HepG2 (cell line): ENCODE measurements at regions not wholly inside any gene's neighbourhood (a gene's known extent, or its start where the extent isn't known, plus 50 kb on each side); places are given as distances from the start of the nearest gene placed in this dataset.
A peak's percentile ranks its signal among the peaks of the same experiment; 100 is the strongest.

Experiments
- DR1 ChIP-seq: sonication (generic); formaldehyde crosslinking; IDR thresholded peaks from 2 replicates; pipeline ENCODE4 v1.8.0; 2021; ENCODE audit warnings: mild to moderate bottlenecking, missing genetic modification reagents, inconsistent platforms
- ELF1 ChIP-seq: sonication (generic); formaldehyde crosslinking; IDR thresholded peaks from 2 replicates; pipeline ENCODE4 v1.4.0; 2020; ENCODE audit warnings: missing genetic modification reagents
- HNRNPUL1 ChIP-seq: fragments of 200-400 bp; formaldehyde crosslinking; IDR thresholded peaks from 2 replicates; pipeline ENCODE4 v1.6.1; 2017; ENCODE audit warnings: low read depth, mild to moderate bottlenecking, low read length, moderate library complexity
- HOXA9 ChIP-seq: sonication (generic); formaldehyde crosslinking; IDR thresholded peaks from 2 replicates; pipeline ENCODE4 v1.8.1; 2022; ENCODE audit warnings: missing genetic modification reagents, mild to moderate bottlenecking, moderate library complexity, borderline replicate concordance
- KAT7 ChIP-seq: IDR thresholded peaks from 2 replicates; pipeline ENCODE4 v1.6.1; 2018; ENCODE audit warnings: borderline replicate concordance, missing compliant biosample characterization
- NR2F2 ChIP-seq: IDR thresholded peaks from 2 replicates; pipeline ENCODE4 v1.6.1; 2012; ENCODE audit warnings: low read depth, inconsistent platforms, borderline replicate concordance
- PCBP1 ChIP-seq: fragments of 200-400 bp; formaldehyde crosslinking; IDR thresholded peaks from 2 replicates; pipeline ENCODE4 v1.6.1; 2017; ENCODE audit warnings: mild to moderate bottlenecking, low read depth, low read length, borderline replicate concordance
- SMAD9 ChIP-seq: sonication (generic); formaldehyde crosslinking; IDR thresholded peaks from 2 replicates; pipeline ENCODE4 v1.5.1; 2020; ENCODE audit warnings: mild to moderate bottlenecking, missing genetic modification reagents
- SPEN ChIP-seq: sonication (generic); formaldehyde crosslinking; IDR thresholded peaks from 2 replicates; pipeline ENCODE4 v1.5.1; 2020; ENCODE audit warnings: low read depth, mild to moderate bottlenecking, missing genetic modification reagents
- SRSF9 ChIP-seq: fragments of 200-400 bp; formaldehyde crosslinking; IDR thresholded peaks from 2 replicates; pipeline ENCODE4 v1.6.1; 2018; ENCODE audit warnings: borderline replicate concordance, mild to moderate bottlenecking, low read depth, low read length; ENCODE audit not compliant: insufficient read depth, poor library complexity, severe bottlenecking
- ZMAT3 ChIP-seq: sonication (generic); formaldehyde crosslinking; conservative IDR thresholded peaks from 2 replicates; pipeline ENCODE4 v1.7.0; 2021; ENCODE audit warnings: missing genetic modification reagents
- ZNF234 ChIP-seq: sonication (generic); formaldehyde crosslinking; conservative IDR thresholded peaks from 2 replicates; pipeline ENCODE4 v1.5.1; 2020; ENCODE audit warnings: mild to moderate bottlenecking, missing genetic modification reagents
- ZNF256 ChIP-seq: sonication (generic); formaldehyde crosslinking; conservative IDR thresholded peaks from 2 replicates; pipeline ENCODE4 v1.4.0; 2020; ENCODE audit warnings: missing genetic modification reagents
- ZNF3 ChIP-seq: IDR thresholded peaks from 2 replicates; pipeline ENCODE4 v1.7.0; 2017; ENCODE audit warnings: inconsistent platforms
- ZNF713 ChIP-seq: sonication (generic); formaldehyde crosslinking; IDR thresholded peaks from 2 replicates; pipeline ENCODE4 v1.4.0; 2020; ENCODE audit warnings: mild to moderate bottlenecking, missing genetic modification reagents
- ZNF775 ChIP-seq: sonication (generic); formaldehyde crosslinking; IDR thresholded peaks from 2 replicates; pipeline ENCODE4 v1.4.0; 2020; ENCODE audit warnings: missing genetic modification reagents, mild to moderate bottlenecking, moderate library complexity, borderline replicate concordance
- ZNF788 ChIP-seq: sonication (generic); formaldehyde crosslinking; IDR thresholded peaks from 2 replicates; pipeline ENCODE4 v1.5.0; 2020; ENCODE audit warnings: mild to moderate bottlenecking, missing genetic modification reagents, borderline replicate concordance
- TF ChIP-seq, protein P1 (sequence below): sonication (generic); formaldehyde crosslinking; IDR thresholded peaks from 2 replicates; pipeline ENCODE4 v1.5.0; 2020; ENCODE audit warnings: missing genetic modification reagents
- TF ChIP-seq, protein P2 (sequence below): IDR thresholded peaks from 2 replicates; pipeline ENCODE4 v1.6.1; 2016; ENCODE audit warnings: low read depth, borderline replicate concordance
- TF ChIP-seq, protein P3 (sequence below): sonication (generic); formaldehyde crosslinking; IDR thresholded peaks from 2 replicates; pipeline ENCODE4 v1.8.1; 2022; ENCODE audit warnings: mild to moderate bottlenecking, missing genetic modification reagents
- TF ChIP-seq, protein P4 (sequence below): sonication (generic); formaldehyde crosslinking; IDR thresholded peaks from 2 replicates; pipeline ENCODE4 v1.4.0; 2020; ENCODE audit warnings: mild to moderate bottlenecking, missing genetic modification reagents
- TF ChIP-seq, protein P5 (sequence below): sonication (generic); formaldehyde crosslinking; IDR thresholded peaks from 2 replicates; pipeline ENCODE4 v1.5.0; 2020; ENCODE audit warnings: missing genetic modification reagents
- TF ChIP-seq, protein P6 (sequence below): sonication (generic); formaldehyde crosslinking; IDR thresholded peaks from 2 replicates; pipeline ENCODE4 v1.4.0; 2020; ENCODE audit warnings: mild to moderate bottlenecking, missing genetic modification reagents
- TF ChIP-seq, protein P7 (sequence below): sonication (generic); formaldehyde crosslinking; IDR thresholded peaks from 2 replicates; pipeline ENCODE4 v1.4.0; 2020; ENCODE audit warnings: low read depth, mild to moderate bottlenecking, missing genetic modification reagents

DNA sequence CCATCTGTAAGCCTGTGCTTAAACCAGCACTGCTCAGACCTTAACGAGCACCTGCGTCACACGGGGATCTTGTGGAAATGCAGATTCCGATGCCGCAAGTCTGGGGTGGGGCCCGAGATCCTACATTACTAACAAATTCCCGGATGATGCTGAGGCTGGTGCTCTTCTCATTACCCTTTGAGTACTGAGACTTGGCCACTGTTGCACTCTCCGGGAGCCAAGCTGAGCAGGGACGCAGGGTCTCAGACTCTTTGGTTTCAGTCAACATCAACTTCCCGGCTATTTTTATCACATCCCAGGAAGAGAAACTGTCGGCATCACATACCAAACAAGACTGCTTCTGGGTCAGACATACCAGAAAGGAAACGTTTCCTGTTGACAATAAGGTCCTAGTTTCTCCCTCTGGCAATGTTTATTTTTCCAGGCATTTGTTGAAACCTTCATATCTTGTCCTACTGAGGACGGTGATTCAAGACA, 276.6 kb downstream of the SHQ1 start (continued):
- TF ChIP-seq PCBP1 (no peak), ZNF3 (CRISPR knock-in tag) (no peak), SRSF9 (no peak), ZNF775 (CRISPR knock-in tag) (no peak), KAT7 (no peak; the same call in 1 of the 2 replicates), SPEN (CRISPR knock-in tag) (no peak), HNRNPUL1 (no peak), HOXA9 (no peak), ZNF788 (CRISPR knock-in tag) (no peak), ZMAT3 (CRISPR knock-in tag) (no peak), DR1 (CRISPR knock-in tag) (no peak), NR2F2 (no peak), SMAD9 (CRISPR knock-in tag) (no peak), ZNF713 (no peak), ZNF256 (CRISPR knock-in tag) (no peak), ZNF234 (CRISPR knock-in tag) (no peak), ELF1 (CRISPR knock-in tag) (peak; percentile 47; the same call in 1 of the 2 replicates)
- TF ChIP-seq, protein P1, sequence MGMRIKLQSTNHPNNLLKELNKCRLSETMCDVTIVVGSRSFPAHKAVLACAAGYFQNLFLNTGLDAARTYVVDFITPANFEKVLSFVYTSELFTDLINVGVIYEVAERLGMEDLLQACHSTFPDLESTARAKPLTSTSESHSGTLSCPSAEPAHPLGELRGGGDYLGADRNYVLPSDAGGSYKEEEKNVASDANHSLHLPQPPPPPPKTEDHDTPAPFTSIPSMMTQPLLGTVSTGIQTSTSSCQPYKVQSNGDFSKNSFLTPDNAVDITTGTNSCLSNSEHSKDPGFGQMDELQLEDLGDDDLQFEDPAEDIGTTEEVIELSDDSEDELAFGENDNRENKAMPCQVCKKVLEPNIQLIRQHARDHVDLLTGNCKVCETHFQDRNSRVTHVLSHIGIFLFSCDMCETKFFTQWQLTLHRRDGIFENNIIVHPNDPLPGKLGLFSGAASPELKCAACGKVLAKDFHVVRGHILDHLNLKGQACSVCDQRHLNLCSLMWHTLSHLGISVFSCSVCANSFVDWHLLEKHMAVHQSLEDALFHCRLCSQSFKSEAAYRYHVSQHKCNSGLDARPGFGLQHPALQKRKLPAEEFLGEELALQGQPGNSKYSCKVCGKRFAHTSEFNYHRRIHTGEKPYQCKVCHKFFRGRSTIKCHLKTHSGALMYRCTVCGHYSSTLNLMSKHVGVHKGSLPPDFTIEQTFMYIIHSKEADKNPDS (CRISPR knock-in tag) = no peak
- TF ChIP-seq, protein P2, sequence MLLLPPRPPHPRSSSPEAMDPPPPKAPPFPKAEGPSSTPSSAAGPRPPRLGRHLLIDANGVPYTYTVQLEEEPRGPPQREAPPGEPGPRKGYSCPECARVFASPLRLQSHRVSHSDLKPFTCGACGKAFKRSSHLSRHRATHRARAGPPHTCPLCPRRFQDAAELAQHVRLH (CRISPR knock-in tag) = no peak
- TF ChIP-seq, protein P3, sequence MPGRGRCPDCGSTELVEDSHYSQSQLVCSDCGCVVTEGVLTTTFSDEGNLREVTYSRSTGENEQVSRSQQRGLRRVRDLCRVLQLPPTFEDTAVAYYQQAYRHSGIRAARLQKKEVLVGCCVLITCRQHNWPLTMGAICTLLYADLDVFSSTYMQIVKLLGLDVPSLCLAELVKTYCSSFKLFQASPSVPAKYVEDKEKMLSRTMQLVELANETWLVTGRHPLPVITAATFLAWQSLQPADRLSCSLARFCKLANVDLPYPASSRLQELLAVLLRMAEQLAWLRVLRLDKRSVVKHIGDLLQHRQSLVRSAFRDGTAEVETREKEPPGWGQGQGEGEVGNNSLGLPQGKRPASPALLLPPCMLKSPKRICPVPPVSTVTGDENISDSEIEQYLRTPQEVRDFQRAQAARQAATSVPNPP (CRISPR knock-in tag) = no peak
- TF ChIP-seq, protein P4, sequence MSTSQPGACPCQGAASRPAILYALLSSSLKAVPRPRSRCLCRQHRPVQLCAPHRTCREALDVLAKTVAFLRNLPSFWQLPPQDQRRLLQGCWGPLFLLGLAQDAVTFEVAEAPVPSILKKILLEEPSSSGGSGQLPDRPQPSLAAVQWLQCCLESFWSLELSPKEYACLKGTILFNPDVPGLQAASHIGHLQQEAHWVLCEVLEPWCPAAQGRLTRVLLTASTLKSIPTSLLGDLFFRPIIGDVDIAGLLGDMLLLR = no peak
- TF ChIP-seq, protein P5, sequence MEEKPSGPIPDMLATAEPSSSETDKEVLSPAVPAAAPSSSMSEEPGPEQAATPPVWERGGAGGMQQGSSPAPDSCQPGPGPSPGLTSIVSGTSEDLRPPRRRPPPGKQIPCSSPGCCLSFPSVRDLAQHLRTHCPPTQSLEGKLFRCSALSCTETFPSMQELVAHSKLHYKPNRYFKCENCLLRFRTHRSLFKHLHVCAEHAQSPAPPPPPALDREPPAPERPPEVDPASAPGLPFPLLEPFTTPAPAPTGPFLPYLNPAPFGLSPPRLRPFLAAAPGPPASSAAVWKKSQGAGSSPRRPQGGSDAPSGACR (CRISPR knock-in tag) = no peak
- TF ChIP-seq, protein P6, sequence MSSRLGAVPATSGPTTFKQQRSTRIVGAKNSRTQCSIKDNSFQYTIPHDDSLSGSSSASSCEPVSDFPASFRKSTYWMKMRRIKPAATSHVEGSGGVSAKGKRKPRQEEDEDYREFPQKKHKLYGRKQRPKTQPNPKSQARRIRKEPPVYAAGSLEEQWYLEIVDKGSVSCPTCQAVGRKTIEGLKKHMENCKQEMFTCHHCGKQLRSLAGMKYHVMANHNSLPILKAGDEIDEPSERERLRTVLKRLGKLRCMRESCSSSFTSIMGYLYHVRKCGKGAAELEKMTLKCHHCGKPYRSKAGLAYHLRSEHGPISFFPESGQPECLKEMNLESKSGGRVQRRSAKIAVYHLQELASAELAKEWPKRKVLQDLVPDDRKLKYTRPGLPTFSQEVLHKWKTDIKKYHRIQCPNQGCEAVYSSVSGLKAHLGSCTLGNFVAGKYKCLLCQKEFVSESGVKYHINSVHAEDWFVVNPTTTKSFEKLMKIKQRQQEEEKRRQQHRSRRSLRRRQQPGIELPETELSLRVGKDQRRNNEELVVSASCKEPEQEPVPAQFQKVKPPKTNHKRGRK (CRISPR knock-in tag) = no peak
- TF ChIP-seq, protein P7, sequence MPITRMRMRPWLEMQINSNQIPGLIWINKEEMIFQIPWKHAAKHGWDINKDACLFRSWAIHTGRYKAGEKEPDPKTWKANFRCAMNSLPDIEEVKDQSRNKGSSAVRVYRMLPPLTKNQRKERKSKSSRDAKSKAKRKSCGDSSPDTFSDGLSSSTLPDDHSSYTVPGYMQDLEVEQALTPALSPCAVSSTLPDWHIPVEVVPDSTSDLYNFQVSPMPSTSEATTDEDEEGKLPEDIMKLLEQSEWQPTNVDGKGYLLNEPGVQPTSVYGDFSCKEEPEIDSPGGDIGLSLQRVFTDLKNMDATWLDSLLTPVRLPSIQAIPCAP (CRISPR knock-in tag) = no peak
